ENCODE measurements at regions not wholly inside any gene's neighbourhood (a gene's known extent, or its start where the extent isn't known, plus 50 kb on each side); places are given as distances from the start of the nearest gene placed in this dataset.
"Not testable (repeated sequence)": the region's sequence is repeated elsewhere in the genome, so short reads cannot be mapped to it uniquely, and the experiment has no call there.

DNA sequence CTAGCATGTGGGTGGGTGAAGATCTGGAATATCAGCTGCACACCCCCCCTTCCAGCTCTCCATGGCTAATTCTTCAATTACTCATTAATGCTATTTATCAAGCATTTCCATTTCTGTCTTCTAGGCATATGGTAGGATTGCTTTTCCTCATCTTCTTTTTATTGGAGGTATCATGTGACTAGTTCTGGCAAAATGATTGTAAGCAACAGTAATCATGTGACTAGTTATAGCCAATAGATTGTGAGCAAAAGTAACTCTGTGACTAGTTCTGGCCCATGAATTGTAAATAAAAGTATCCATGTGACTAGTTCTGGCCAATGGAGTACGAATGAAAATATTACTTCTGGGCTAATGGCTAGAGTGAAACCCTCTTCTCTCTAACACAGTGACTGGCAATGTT lies 107.0 kb upstream of the TMEM132E start:
- no peak for DNase-seq

DNA sequence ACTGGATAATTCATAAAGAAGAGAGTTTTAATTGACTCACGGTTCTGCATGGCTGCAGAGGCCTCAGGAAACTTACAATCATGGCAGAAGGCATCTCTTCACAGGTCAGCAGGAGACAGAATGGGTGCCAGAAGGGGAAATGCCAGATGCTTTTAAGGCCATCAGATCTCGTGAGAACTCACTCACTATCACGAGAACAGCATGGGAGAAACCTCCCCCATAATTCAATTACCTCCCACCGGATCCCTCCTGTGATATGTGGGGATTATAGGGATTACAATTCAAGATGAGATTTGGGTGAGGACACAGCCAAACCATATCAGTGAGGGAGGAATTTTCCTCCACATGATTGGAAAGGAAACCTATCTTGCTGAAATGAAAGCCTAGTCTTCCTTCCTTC lies 108.1 kb upstream of the TMEM132E start:
- DNase-seq = not testable (repeated sequence)

DNA sequence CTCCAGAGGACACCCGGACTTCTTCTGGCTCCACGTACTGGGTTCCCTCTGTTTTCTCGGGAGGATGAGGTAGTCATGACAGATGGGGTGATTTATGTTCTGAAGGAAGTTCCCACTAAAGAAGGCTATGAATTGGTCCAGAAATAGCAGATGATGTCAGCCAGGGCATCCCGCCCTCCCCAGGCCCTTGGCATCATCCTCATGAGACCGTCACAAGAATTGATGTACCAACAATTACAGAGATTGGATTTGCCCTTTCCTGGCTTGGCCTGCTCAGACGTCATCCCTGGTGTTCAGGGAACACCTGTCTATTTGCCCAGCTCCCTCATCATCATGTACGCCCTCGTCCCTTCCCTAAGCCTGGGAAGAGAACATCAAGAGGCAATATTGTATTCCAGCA lies 102.8 kb upstream of the CCL1 start:
- DNase-seq = no peak

DNA sequence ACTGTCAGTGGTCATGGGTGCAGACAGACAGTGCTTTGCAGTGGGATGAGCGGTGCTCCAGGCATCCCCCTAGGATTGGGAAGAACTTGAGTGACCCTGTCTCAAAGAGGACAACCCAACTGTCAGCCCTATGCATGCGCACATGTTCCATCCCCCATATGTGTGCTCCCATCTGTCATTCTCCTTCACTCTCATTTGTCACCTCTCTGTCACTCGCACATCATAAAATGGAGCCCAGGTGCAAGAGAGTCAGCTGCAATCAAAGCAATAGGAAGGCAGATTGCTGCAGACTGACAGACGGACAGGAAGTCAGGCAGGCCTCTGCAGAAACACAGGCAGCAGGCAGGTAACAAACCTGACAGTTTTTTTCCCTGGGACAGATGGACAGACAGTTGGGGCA lies 101.8 kb upstream of the CCL1 start:
- DNase-seq = no peak

DNA sequence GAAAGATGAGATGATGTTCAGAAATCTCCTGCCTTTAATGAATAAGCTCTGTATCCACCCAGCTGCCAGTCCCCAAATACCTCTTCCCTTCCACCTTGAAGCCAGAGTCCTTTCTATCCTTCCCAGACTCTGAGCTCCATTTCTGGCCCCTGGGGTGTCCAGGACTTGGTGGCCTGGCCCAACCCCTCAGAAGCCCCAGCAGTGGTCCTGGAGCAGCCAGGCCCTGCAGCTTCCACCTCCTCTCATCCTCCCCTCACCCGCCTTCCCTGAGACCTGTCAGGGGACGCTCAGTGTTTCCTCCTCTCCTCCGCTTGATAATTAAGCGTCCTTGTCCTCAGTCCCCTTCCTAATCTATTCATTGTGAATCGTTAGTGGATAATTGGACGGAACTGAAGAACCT lies 95.2 kb upstream of the CCL1 start:
- no peak for DNase-seq

DNA sequence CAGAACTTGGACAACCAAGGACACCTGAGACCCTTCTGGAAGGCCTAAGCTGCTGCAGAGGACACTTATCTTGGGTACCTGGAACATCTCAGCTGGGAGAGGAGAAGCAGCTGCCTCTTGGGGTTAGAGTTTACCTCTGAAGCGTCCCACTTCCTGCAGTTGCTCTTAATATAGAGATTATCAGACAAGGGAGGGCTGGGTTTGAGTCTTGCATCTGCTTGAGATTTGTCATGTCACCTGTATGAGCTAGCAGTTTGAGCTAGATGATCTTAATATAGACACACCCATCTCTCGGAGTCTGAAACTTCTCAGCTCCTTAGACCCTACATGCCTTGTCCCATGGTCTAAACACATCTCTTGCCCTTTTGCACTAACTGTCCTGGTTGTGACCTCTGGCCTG lies 93.1 kb upstream of the CCL1 start:
- no peak for DNase-seq

DNA sequence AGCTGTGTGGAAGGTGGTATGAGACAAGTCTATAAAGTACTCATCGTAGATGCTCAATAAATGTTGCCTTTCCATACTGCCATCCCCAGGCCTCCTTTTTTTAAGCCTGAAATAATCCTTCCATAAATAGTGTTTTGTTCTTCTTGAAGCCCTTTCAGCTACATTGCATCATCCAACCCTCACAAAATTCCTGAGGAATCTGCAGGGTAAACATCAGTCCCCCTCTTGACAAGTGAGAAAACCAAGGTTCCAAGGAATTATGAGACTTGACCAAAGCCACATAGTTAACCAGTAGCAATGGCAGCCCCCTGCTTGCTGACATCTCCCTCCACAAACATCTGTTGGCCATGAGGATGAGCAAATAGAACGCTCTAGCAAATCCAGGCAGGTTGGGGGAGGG lies 89.7 kb upstream of the CCL1 start:
- DNase-seq = no peak

DNA sequence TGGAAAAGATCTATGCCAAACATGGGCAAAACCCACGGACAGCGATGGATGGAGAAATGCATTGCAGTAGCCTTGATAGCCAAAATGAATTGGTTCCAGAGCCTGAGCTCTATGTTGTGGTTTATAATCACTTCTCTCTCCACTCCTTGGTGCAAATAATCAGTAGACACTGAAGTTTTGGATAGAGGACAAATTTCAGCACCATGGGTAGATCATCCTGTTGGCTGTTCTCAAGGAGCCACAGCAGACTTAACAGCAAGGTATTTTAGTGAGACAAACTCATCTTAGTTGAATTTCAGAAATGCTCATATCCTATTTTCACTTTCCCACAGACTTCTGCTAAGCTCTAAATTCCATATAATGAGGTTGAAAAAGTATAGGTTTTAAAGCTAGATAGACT lies 88.3 kb upstream of the CCL1 start:
- no peak for DNase-seq

DNA sequence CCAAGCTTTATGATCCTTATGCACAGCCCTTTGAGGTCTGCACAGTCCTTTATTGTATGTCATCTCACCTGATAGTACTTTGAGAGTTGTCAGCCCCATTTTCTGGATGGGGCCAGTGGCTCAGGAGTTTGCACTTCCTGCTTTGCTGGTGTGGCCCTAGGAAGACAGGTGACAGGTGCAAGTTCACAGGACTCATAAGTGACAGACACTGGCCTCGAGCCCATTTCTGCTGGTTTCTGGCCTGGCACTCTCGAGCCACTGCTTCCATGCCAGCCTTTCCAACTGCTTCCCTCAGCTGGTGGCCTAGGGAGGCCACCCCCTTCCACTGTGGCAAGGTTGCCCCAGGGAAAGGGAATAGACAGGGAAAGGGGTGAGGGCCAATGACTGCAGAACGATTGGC lies 84.4 kb upstream of the CCL1 start:
- no peak for DNase-seq

DNA sequence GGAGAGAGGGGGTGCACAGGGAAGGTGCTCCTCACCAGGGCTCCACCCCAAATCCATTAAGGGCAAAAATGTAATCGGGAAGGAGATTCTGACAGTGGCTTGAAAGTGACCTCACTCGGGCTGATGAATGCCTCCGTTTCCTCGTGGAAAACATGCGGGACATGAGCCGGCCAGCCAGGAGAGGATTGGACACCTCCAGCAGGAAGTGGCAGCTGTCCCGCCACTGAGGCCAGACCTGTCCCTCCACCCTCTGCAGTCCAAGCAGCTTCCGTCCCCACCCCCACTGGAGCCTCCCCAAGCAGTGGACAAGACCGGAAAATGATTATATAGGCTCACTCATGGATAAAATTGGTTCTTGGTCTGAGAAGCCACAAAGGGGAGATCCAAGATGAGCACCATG lies 82.1 kb upstream of the CCL1 start:
- no peak for DNase-seq

DNA sequence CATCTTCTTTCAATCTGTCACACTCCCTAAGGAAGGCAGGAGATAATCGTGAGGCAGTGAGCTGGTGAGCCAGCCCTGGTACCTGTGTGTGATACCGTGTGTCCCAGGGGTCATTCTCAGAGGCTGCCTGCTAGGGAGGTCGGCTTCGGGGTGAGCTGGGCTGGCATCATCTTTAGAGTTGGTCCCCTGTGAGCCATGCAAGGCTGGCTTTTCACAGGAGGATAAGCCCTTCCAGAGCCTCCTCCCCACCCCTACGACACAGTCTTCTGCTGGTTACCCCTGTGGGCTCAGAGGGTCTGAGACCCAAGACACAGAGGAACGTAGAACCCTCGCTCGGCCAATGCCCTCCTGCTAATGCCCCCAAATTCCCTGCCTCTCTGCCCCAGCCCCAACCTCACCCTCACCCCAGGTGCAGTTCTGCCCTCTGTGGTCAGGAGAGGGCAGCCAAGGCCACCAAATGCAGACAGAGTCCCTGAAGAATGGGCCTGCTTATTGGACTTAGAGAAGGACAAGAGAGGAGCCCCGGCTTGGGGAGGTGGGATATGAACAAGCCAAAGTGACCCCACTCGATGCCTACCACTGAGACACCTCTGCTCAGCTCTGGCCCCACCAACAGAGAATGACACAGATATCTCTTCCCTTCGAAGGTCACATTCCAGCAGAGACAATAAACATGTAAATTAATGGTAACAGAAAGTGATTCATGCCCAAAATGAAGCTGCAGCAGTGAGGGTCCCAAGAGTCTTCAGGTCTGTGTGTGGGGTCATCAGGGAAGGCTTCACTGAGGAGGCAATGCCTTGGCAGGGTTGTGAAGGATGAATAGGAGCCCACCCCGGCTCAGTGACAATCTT lies 80.8 kb upstream of the CCL1 start:
- DNase-seq = no peak

DNA sequence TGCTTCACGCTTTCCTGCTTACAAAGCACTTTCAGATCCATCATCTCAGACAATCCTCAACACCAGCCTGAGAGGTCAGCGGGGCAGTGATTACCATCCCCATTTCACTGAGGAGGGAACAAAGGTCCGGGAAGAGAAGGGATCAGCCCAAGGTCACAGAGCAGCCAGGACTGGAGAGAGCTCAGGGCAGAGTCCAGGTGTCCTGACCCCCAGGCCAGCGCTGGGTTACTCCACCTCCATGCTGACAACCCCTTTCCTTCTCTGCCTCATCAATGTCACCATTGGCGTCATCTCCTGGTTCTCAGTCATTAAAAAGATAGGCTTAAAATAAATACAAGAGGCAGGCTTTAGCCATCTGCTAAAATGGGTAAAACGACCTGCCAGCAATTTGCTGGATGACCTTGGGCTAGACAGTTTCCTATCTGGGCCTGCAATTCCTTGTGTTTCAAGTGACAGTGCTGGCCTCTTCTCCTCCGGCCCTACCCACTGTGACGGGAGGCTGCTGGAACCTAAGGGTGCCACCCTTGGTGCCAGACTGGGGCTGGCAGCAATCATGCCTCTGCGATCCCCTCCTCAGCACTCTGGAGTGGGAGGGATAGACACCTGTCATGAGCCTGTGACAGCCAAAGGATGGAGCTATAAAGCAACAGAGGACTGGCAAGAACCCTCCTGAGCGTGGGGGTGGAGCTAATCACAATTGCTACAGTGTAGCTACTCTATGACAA lies 79.5 kb upstream of the CCL1 start:
- no peak for DNase-seq

DNA sequence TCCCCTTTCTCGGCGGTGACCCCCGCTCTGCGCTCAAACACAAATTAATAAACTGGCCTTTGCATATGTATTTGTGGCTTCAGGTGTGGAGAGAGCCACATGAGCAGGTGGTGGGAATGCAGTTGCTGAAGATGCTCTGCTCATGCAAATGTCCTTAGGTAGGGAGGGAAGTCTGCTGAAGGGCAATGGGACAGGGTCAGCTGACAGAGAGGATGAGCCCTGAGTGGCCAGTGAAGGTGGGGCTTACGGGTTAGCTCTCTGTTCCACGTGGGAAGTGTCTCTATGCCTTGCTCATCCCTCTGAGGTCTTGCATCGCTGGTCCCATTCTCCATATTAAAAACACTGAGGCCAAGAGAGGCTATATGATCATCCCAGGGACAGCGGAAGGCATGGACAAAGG lies 74.2 kb upstream of the CCL1 start:
- DNase-seq = no peak

DNA sequence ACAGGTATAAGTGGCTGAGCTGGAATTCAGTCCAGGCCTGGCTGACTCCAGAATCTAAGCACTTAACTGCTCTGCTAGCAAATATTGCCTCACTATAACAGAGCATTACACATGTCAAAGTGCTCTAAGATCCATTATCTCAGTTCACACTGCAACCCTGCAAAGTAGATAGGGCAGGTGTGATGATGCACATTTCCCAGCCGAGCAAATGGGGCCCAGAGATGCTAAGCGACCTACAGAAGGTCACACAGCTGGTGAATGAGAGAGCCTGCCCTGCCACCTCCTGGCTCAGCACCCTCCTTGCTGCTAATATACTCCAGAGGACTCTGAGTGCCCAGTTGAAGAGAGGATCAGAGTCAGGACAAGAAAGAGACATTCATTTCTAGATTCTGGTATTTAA lies 73.6 kb upstream of the CCL1 start:
- no peak for DNase-seq

DNA sequence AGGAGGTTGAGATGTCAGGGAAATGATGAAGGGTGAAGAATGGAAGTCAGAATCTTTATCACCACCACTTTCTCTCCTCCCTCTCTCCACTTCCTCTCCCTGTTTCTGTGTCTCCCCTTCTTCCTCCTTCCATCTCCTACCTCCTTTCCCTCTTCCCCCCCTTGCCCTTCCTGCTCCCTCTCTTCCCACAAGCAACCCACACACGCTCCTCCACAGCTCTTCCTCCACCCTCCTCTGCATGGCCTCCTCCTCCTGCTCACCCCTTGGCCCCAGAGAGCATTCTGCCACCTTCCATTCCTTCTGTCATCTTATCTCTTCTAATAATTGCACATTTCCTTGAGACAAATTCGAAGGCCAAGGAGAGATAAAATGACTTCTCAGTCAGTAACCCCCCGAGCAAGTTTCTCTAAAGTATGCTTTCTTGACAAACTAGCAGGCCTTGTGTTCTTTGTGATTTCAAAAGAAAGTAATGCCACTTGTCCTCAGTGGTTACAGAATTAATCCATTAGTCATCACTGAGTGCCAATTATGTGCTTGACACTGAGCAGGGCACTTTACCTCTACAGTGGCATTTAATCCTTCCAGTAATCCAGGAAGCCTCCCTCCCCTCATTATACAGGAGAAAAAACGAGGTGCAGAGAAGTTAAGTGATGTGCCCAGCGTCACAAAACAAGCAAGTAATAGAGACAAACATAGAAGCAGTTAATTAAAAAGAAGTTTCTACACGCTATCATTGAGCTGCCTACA lies 72.3 kb upstream of the CCL1 start:
- no peak for DNase-seq

DNA sequence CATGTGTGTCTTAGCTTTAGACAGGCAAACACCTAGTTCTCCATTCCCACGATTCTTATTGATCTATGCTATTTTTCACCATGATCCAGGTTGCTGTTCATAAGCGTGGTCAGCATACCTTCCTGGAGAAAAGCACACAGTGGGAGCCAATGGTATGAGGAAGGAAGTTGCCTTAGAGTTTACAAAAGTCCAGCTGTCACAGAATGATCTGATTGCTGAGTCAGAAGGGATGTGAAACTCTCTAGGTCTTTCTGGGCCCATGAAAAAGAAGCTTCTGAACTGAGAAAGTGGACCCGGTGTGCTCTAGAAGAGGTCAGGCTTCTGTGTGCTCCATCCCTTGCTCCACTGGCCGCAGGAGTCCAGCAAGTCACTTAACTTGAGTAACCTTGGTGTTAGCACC lies 71.0 kb upstream of the CCL1 start:
- DNase-seq = no peak

DNA sequence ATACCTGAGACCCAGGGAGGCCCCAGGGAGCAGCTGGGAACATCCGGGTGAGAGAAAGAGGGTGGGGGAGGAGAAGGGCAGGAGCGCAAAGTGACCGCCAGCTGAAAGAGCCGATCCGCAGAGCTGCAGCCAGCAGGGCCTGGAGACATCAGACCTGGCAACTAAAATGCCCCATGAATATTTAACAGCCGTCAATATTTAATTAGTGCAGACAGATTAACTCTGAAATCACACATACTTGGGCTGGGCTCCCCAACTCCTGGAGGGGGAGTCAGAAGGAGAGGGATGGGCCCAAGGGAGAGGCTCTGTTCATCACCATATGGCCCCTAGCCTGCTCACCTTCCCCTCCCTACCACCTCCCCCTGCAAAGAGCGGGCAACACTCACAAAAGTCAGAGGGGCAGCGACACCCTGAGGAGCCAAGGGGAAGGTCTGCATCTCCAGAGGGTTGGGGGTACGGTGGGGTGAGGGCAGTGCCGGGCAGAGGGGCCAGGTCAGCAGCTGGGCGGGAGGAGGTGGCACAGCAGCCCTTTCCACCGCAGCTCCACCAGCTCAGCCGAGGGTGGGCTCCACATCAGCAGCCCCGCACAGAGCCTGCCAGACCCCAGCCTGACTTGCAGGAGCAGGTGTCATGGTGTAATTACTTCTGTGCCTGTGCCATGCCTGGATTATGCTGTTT lies 61.9 kb upstream of the CCL1 start:
- DNase-seq = no peak

DNA sequence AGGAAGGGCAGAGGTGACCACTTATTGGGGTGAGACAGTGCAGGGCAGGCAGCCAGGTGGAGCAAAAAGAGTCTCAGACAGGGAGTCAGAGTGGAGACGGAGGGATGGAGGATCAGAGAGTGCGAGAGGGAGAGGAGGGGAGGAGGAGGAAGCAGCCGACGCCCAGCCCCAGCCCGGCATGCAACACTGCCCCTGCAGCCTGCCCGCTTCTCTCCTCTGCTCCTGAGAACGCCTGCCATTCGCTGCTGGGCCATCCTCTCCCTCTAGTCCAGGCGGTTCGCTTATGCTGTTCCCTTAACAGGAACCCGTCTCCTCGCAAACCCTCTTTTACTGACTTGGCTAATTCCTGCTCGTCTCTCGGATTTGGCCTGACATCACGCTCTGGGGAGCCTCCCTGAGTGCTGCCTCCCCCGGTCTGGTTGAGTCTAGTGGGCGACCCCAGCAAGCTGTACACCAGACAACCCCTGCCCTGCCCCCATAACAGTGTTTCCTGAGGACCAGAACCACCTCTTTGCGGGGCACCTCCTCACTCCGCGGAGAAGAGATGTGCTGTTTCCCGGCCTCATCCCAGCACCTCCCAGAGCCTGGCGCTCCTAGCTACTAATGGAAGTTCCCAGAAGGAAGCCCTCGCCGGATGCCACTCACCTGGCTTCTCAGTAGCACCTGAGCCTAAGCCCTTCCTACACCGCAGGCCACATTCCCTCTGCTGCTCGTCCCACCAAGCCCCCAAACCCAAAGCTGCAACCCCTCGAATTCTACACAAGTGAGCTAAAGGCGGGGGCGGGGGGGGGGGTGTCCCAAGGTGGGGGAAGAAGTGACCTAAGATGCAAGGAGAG lies 61.2 kb upstream of the CCL1 start:
- no peak for DNase-seq

DNA sequence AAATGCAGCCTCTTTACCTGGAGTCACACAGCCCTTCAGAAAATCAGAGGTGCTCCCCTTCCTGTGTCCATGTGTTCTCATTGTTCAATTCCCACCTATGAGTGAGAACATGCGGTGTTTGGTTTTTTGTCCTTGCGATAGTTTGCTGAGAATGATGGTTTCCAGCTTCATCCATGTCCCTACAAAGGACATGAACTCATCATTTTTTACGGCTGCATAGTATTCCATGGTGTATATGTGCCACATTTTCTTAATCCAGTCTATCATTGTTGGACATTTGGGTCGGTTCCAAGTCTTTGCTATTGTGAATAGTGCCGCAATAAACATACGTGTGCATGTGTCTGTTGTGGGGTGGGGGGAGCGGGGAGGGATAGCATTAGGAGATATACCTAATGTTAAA lies 60.3 kb upstream of the CCL1 start:
- DNase-seq = not testable (repeated sequence)

DNA sequence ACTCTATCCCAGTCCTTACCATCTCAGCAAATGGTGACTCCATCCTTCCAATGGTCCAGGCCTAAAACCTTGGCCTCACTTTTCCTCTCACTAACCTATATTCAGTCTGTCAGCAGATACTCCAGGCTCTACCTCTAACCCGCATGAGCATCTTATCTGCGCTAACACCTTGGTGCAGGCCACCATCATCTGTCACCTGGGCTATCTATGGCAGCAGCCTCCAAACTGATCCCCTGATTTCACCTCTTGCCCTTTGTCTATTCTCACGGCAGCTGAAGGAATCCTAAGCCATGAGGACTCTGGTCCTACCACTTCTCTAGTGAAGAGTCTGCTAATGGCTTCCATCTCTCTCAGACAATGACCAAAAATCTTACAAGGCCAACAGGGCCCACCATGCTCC lies 57.9 kb upstream of the CCL1 start:
- no peak for DNase-seq

DNA sequence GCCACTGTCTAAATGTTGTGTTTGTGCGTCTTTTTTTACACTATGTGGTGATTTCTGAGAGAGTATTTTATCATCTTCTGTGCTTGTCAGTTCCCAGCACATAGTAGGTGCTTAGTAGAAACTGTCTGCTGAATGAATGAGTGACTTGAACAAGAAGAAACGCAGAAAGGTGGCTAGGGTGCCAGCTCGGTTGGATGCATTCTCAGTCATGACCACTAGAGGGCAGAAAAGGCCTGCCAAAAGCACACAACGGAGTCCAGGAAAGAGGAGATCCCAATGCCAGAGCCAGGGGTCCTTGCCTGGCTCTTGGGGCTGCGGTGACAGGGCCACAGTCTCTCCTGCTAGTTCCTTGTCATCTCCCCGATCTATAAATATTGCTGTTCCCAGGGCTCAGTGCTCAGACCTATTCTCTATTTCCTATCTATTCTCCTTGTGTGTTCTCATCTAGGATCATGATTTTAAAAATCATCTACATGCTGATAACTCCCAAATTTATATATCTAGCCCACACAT lies 57.3 kb upstream of the CCL1 start:
- DNase-seq = peak; percentile 43

DNA sequence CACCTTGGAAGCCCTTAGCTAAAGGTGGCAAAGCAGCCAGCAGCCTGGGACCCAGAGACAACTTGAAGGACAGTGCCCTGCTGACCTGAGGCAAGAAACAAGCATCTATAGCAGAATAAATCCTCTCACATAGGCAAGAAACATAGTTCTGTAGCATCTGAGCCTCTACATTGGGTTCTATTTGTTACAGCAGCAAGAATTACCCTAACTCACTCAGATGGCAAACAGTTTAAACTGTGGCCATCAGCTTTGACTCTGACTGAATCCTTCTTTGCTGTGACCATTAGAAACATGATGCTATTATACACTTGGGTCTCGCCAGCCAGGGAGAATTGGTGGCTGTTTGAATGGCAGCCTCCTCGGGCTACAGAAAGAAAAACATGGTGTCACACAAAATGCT lies 53.1 kb upstream of the CCL1 start:
- no peak for DNase-seq

Data from central memory CD4-positive, alpha-beta T cell (primary cell).